BJ (cell line): ENCODE measurements at regions not wholly inside any gene's neighbourhood (a gene's known extent, or its start where the extent isn't known, plus 50 kb on each side); places are given as distances from the start of the nearest gene placed in this dataset.
"Not testable (repeated sequence)": the region's sequence is repeated elsewhere in the genome, so short reads cannot be mapped to it uniquely, and the experiment has no call there.

Experiments used
- CTCF ChIA-PET: fragments of 350-600 bp; formaldehyde crosslinking; extraction: SDS; loops from one replicate; lab custom pipeline; 2021; ENCODE audit warnings: antibody characterized with exemption, inconsistent platforms; lab: Yijun Ruan, JAX
- POLR2A ChIA-PET: fragments of 300-600 bp; sonication (Branson Sonifier 250); formaldehyde crosslinking; extraction: SDS; loops from one replicate; lab custom pipeline; 2021; ENCODE audit warnings: antibody characterized with exemption; lab: Charles Lee
- DNase-seq: peaks from one replicate; pipeline ENCODE4 v3.0.0-alpha.2; 2011; ENCODE audit warnings: low read depth
- H3K27me3 ChIP-seq: 2 replicates; pipeline ENCODE4 v1.6.0; 2011; ENCODE audit warnings: low read length; ENCODE audit not compliant: control insufficient read depth, insufficient read depth
- H3K36me3 ChIP-seq: 2 replicates; pipeline ENCODE4 v1.5.1; 2011; ENCODE audit warnings: low read length; ENCODE audit not compliant: control insufficient read depth, insufficient read depth
- H3K4me3 ChIP-seq: 2 replicates; pipeline ENCODE4 v1.5.1; 2011; ENCODE audit warnings: low read depth, mild to moderate bottlenecking, control low read depth, low read length
- CTCF ChIP-seq: IDR thresholded peaks from 2 replicates; pipeline ENCODE4 v1.5.1; 2011; ENCODE audit warnings: low read depth, mild to moderate bottlenecking, control low read depth, inconsistent platforms, low read length, moderate library complexity; ENCODE audit not compliant: insufficient read depth

GRCh38 chr17:69679829-69680228 lies 265.3 kb downstream of the MAP2K6 start:
- H3K36me3 ChIP-seq, result no peaks in the 10 kb centered on the region
- no peak overlapping the region for H3K4me3 ChIP-seq
- no peak for DNase-seq
- ChIA-PET POLR2A (no interaction called here), CTCF (interaction anchor here (0.8 to 1.5 kb wide), 2 partner anchors 16 to 85 kb away, joined by 3 to 4 read pairs; no protein-coding TSS in a partner anchor)
- H3K27me3 ChIP-seq, result no peaks in the 10 kb centered on the region
- TF ChIP-seq CTCF, result no peak

GRCh38 chr17:69684251-69684650 lies 269.8 kb downstream of the MAP2K6 start:
- H3K4me3 ChIP-seq, result no peak overlapping the region
- ChIA-PET CTCF (no interaction called here), POLR2A (no interaction called here)
- no peak for TF ChIP-seq CTCF
- no peaks in the 10 kb centered on the region for H3K27me3 ChIP-seq
- DNase-seq, result no peak
- no peaks in the 10 kb centered on the region for H3K36me3 ChIP-seq

- ChIA-PET CTCF (interaction anchor here (0.6 kb wide), 2 partner anchors 183 to 432 kb away, joined by 3 read pairs; no protein-coding TSS in a partner anchor), POLR2A (interaction anchor here (0.7 kb wide), 1 partner anchor 76 kb away, joined by 5 read pairs; no protein-coding TSS in a partner anchor)
- H3K4me3 ChIP-seq, H3K27me3 ChIP-seq, H3K36me3 ChIP-seq: not testable (repeated sequence)
- DNase-seq, result peak; percentile 15
Observed at GRCh38 chr17:69685150-69685549, 270.7 kb downstream of the MAP2K6 start.

- POLR2A ChIA-PET, result no interaction called here
- H3K4me3 ChIP-seq, result no peak overlapping the region
- no peaks in the 10 kb centered on the region for H3K27me3 ChIP-seq
- no peaks in the 10 kb centered on the region for H3K36me3 ChIP-seq
- DNase-seq, result no peak
- CTCF ChIA-PET, result no interaction called here
- no peak for TF ChIP-seq CTCF
Observed at GRCh38 chr17:69690531-69690930, 276.0 kb downstream of the MAP2K6 start.

- POLR2A ChIA-PET, result no interaction called here
- no peak for DNase-seq
- H3K36me3 ChIP-seq, result no peaks in the 10 kb centered on the region
- CTCF ChIA-PET, result no interaction called here
- TF ChIP-seq CTCF, result no peak
- no peaks in the 10 kb centered on the region for H3K27me3 ChIP-seq
- no peak overlapping the region for H3K4me3 ChIP-seq
Observed at GRCh38 chr17:69692171-69692570, 277.7 kb downstream of the MAP2K6 start.

- POLR2A ChIA-PET, result no interaction called here
- Histone ChIP-seq H3K27me3 (no peaks in the 10 kb centered on the region), H3K36me3 (no peaks in the 10 kb centered on the region), H3K4me3 (no peak overlapping the region)
- no peak for DNase-seq
- TF ChIP-seq CTCF, result no peak
- CTCF ChIA-PET, result no interaction called here
Observed at GRCh38 chr17:69695646-69696045, 281.1 kb downstream of the MAP2K6 start.
